Peyer's patch (tissue), 4 donors: ENCODE measurements at regions not wholly inside any gene's neighbourhood (a gene's known extent, or its start where the extent isn't known, plus 50 kb on each side); places are given as distances from the start of the nearest gene placed in this dataset.

Experiments
- DNase-seq, 3 donors: peaks; one replicate each; pipeline ENCODE4 v3.0.0-alpha.2; 2017 to 2019
- H3K27ac ChIP-seq, 4 donors: fragments of 200-600 bp; sonication (generic); one replicate each; pipeline ENCODE4 v1.5.1; 2016 to 2019
- H3K27me3 ChIP-seq, 2 donors: fragments of 200-600 bp; sonication (generic); one replicate each; pipeline ENCODE4 v1.5.1; 2019
- H3K36me3 ChIP-seq, 3 donors: fragments of 200-600 bp; sonication (generic); one replicate each; pipeline ENCODE4 v1.5.1; 2016 to 2019
- H3K4me1 ChIP-seq, 4 donors: fragments of 200-600 bp; sonication (generic); one replicate each; pipeline ENCODE4 v1.5.1; 2016 to 2019
- H3K4me3 ChIP-seq, 4 donors: fragments of 200-600 bp; sonication (generic); 1 replicate in 3 of 4; 2 replicates in 1 of 4; pipeline ENCODE4 v1.5.1; 2016 to 2019; ENCODE audit warnings: mild to moderate bottlenecking in 1 of 4
- H3K9me3 ChIP-seq, 4 donors: fragments of 200-600 bp; sonication (generic); one replicate each; pipeline ENCODE4 v1.5.1; 2016 to 2019; ENCODE audit warnings: mild to moderate bottlenecking in 1 of 4
- POLR2A ChIP-seq, 2 donors: fragments of 450-650 bp; IDR thresholded peaks; one replicate each; pipeline ENCODE4 v1.5.1; 2017; ENCODE audit warnings: antibody characterized with exemption in 2 of 2, mild to moderate bottlenecking in 2 of 2, moderate library complexity in 2 of 2
- TF ChIP-seq, protein P1 (sequence below), 6 experiments: fragments of 450-650 bp in 4 of 6; fragments of 200-600 bp in 2 of 6; sonication (generic) in 1 of 6; IDR thresholded peaks; one replicate each; pipeline ENCODE4 v1.5.1; 2017 to 2019; ENCODE audit warnings: antibody characterized with exemption in 6 of 6, mild to moderate bottlenecking in 3 of 6, moderate library complexity in 1 of 6

DNA sequence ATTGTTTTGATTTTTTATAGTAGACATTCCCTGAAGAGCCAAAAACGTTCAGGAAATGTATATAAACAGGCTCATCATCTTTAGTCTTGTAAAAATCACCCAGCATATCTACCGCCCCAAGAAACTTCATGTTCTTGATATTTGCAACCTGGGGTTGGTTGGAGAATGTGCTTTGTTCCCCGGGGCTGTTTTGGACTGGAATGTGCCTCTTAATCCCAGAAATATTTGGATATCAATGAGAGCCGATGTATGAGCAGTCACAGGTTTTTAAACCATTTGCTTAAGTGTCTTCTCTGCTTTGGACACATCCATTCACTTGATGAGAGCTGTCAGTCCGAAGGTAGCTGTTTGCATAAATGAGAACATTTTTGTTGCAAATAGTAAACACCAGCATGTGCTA, 449.7 kb downstream of the PCDH7 start:
- no peaks in the 10 kb centered on the region for H3K9me3 ChIP-seq

DNA sequence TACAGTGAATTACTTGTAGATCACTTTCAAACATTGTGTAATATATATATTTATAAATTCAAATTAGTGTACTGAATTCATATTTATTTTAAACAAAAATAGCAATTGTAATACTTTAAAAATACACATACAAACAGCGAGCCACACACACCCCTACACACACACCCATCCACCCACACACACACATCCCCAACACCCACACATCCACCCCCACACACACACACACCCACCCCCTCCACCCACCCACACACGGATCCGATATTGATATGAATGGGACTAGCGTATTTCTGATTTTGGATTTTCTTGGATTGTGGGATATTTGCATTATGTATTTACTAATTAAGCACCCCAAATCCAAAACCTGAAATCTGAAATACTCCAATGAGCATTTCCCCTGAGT, 451.2 kb downstream of the PCDH7 start:
- TF ChIP-seq, protein P1, sequence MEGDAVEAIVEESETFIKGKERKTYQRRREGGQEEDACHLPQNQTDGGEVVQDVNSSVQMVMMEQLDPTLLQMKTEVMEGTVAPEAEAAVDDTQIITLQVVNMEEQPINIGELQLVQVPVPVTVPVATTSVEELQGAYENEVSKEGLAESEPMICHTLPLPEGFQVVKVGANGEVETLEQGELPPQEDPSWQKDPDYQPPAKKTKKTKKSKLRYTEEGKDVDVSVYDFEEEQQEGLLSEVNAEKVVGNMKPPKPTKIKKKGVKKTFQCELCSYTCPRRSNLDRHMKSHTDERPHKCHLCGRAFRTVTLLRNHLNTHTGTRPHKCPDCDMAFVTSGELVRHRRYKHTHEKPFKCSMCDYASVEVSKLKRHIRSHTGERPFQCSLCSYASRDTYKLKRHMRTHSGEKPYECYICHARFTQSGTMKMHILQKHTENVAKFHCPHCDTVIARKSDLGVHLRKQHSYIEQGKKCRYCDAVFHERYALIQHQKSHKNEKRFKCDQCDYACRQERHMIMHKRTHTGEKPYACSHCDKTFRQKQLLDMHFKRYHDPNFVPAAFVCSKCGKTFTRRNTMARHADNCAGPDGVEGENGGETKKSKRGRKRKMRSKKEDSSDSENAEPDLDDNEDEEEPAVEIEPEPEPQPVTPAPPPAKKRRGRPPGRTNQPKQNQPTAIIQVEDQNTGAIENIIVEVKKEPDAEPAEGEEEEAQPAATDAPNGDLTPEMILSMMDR (IDR thresholded peaks at IDR 0.05) = no peak
- TF ChIP-seq POLR2A (IDR thresholded peaks at IDR 0.05) = no peak
- Histone ChIP-seq H3K4me3 (no peak overlapping the region), H3K27ac (no peak overlapping the region), H3K36me3 (no peaks in the 10 kb centered on the region), H3K27me3 (no peaks in the 10 kb centered on the region), H3K4me1 (no peaks in the 10 kb centered on the region), H3K9me3 (no peaks in the 10 kb centered on the region)
- DNase-seq = no peak

More for the DNA sequence above, 449.7 kb downstream of the PCDH7 start:
- TF ChIP-seq, protein P1 (IDR thresholded peaks at IDR 0.05) = no peak
- no peak for TF ChIP-seq POLR2A (IDR thresholded peaks at IDR 0.05)
- Histone ChIP-seq H3K36me3 (no peaks in the 10 kb centered on the region), H3K4me1 (no peaks in the 10 kb centered on the region), H3K27me3 (no peaks in the 10 kb centered on the region), H3K4me3 (no peak overlapping the region), H3K27ac (no peak overlapping the region)
- DNase-seq = no peak

DNA sequence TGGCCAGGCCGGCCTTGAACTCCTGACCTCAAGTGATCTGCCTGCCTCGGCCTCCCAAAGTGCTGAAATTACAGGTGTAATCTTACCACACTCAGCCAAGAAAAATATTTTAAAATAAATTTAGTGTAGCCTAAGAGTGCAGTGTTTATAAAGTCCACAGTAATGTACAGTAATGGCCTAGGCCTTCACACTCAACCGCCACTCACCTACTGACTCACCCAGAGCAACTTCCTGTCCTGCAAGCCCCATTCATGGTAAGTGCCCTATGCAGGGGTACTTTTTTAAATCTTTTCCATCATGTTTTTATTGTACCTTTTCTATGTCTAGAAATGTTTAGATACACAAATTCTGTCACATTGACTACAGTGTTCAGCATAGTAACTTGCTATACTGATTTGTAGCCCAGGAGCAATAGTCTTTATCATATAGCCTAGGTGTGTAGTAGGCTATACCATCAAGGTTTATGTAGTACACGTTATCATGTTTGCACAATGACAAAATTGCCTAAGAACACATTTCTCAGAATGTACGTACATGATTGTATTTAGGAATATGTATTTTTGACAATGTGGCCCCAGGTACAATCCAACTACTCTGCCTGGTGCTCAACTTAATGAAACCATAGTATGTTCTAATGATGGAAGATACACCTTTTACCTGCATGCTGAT, 455.2 kb downstream of the PCDH7 start:
- H3K36me3 ChIP-seq = no peaks in the 10 kb centered on the region
- H3K27ac ChIP-seq = no peak overlapping the region
- DNase-seq = no peak
- TF ChIP-seq POLR2A (IDR thresholded peaks at IDR 0.05) = no peak
- TF ChIP-seq, protein P1 (IDR thresholded peaks at IDR 0.05) = no peak
- H3K27me3 ChIP-seq = no peaks in the 10 kb centered on the region
- H3K9me3 ChIP-seq = no peaks in the 10 kb centered on the region
- no peak overlapping the region for H3K4me3 ChIP-seq
- H3K4me1 ChIP-seq = no peaks in the 10 kb centered on the region

DNA sequence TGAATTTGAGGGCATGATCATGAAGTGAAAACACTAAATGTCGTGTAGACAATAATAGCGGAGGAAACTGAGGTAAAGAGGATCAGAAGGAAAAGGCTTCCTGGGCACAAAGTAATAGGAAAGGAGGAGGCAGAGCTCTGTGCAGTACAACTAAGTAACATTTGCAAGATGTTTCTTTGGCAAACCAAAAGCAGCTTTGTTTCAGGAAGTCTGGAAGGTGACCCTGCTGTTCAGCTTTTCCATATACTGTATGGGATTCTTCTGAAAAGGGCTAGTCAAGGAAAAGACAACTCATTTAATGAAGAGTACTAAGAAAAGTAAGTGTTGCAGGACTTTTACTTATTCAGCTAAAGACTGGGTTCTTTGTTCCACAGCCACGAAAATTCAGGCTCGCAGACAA, 463.1 kb downstream of the PCDH7 start:
- H3K4me3 ChIP-seq = no peak overlapping the region
- H3K36me3 ChIP-seq = no peaks in the 10 kb centered on the region
- DNase-seq = no peak
- H3K27me3 ChIP-seq = no peaks in the 10 kb centered on the region
- H3K9me3 ChIP-seq = no peaks in the 10 kb centered on the region
- H3K27ac ChIP-seq = no peak overlapping the region
- no peaks in the 10 kb centered on the region for H3K4me1 ChIP-seq
- TF ChIP-seq, protein P1 (IDR thresholded peaks at IDR 0.05) = no peak
- no peak for TF ChIP-seq POLR2A (IDR thresholded peaks at IDR 0.05)

DNA sequence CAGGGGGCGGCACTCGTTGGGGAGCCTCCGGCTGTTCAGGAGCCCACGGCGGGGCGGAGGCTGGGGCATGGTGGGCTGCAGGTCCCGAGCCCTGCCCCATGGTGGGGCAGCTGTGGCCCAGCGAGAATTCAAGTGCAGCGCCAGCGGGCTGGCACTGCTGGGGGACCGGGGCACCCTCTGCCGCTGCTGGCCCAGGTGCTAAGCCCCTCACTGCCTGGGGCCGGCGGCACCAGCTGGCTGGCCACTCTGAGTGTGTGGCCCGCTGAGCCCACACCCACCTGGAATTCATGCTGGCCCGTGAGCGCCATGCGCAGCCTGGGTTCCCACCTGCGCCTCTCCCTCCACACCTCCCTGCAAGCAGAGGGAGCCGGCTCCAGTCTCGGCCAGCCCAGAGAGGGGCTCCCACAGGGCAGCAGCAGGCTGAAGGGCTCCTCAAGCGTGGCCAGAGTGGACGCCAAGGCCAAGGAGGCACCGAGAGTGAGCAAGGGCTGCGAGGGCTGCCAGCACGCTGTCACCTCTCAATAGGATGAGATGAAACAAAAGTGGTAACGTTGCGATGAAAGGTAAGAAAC, 464.9 kb downstream of the PCDH7 start:
- Histone ChIP-seq H3K4me1 (no peaks in the 10 kb centered on the region), H3K36me3 (no peaks in the 10 kb centered on the region), H3K27me3 (no peaks in the 10 kb centered on the region), H3K27ac (no peak overlapping the region), H3K4me3 (no peak overlapping the region), H3K9me3 (no peaks in the 10 kb centered on the region)
- DNase-seq = no peak
- TF ChIP-seq, protein P1 (IDR thresholded peaks at IDR 0.05) = no peak
- TF ChIP-seq POLR2A (IDR thresholded peaks at IDR 0.05) = no peak
